ENCODE measurements at regions not wholly inside any gene's neighbourhood (a gene's known extent, or its start where the extent isn't known, plus 50 kb on each side); places are given as distances from the start of the nearest gene placed in this dataset.

DNA sequence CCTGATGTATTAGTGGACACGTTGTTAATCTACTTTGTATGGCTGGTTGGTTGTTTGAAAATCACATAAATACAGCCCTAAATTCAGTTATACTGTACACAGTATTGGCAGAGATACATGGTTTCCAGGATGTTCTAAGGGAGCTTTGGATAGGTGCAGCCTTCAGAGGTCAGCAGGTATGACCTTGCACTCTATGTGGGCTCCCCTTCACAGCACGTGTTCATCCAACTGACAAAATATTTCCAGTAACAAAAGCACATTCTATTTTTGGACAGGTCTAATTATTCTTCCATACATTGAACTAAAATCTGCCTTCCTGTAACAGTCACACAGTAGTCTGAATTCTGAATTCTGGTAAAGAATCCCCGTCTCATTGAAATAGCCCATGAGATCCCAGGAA is 92.8 kb upstream of the RAPGEF2 start:
- ATAC-seq (no peak), DNase-seq (no peak)
- no peak overlapping the region for H3K4me3 ChIP-seq
- intact Hi-C loops (cut with DNase I): no loop called here
- H3K36me3 ChIP-seq (replicated peaks in 1 of 2; ENCODE audit: insufficient read depth in 1 of 2, low read depth in 2 of 2): no peaks in the 10 kb centered on the region
- no peaks in the 10 kb centered on the region for H3K9me3 ChIP-seq
- H3K27ac ChIP-seq: peak overlapping the region in 3 of 4 donors; percentile 1 to 73 (median 41)
- peaks cover 9% of the 10 kb centered on the region for H3K4me1 ChIP-seq
- TF ChIP-seq, protein P1, sequence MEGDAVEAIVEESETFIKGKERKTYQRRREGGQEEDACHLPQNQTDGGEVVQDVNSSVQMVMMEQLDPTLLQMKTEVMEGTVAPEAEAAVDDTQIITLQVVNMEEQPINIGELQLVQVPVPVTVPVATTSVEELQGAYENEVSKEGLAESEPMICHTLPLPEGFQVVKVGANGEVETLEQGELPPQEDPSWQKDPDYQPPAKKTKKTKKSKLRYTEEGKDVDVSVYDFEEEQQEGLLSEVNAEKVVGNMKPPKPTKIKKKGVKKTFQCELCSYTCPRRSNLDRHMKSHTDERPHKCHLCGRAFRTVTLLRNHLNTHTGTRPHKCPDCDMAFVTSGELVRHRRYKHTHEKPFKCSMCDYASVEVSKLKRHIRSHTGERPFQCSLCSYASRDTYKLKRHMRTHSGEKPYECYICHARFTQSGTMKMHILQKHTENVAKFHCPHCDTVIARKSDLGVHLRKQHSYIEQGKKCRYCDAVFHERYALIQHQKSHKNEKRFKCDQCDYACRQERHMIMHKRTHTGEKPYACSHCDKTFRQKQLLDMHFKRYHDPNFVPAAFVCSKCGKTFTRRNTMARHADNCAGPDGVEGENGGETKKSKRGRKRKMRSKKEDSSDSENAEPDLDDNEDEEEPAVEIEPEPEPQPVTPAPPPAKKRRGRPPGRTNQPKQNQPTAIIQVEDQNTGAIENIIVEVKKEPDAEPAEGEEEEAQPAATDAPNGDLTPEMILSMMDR (IDR thresholded peaks at IDR 0.05): no peak
- no peak for TF ChIP-seq POLR2A (IDR thresholded peaks at IDR 0.05)
- no peaks in the 10 kb centered on the region for H3K27me3 ChIP-seq
- WGBS, 2 donors: 31 to 36% methylated on average over 3 of the region's 3 CpGs

DNA sequence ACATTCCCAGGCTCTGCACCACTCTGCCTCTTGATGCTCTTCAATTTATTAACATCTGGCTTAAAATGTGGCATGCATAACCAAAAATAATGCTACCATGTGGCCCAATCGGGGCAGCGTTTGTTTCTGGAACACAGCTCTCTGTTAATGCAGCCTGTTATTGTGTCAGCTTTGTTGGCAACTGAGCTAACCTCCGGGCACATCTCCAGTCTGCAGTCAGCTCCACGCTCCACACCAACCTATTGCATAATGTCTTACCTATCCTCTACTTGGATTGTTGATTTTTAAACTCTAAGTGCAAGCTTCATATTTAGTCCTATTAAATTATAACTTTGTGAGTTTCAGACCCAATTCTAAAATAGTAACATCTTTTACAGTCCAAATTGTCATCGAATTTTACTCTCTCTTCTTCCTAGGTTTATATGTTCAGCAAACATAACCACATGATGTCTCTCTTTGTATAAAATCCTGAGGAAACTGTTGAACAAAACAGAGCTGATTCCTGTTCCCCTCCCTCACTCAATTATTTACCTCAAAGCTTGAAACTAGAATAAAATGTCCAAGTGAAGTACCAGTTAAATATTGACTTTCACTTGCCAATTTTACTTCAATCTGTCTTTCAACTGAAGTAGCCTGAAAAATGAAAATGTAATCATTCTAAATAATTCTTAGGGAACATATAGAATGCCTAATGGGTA is 92.2 kb upstream of the RAPGEF2 start:
- no peaks in the 10 kb centered on the region for H3K27me3 ChIP-seq
- WGBS, 2 donors: 7 to 14% methylated on average over 5 of the region's 5 CpGs
- no peaks in the 10 kb centered on the region for H3K9me3 ChIP-seq
- H3K36me3 ChIP-seq (replicated peaks in 1 of 2; ENCODE audit: insufficient read depth in 1 of 2, low read depth in 2 of 2): no peaks in the 10 kb centered on the region
- intact Hi-C loops (cut with DNase I): no loop called here
- DNase-seq (peak; percentile 75 to 88 (median 84)), ATAC-seq (peak; percentile 99)
- H3K27ac ChIP-seq: peak overlapping the region in 3 of 4 donors; percentile 27 to 73 (median 41)
- TF ChIP-seq, protein P1 (IDR thresholded peaks at IDR 0.05): no peak
- TF ChIP-seq POLR2A (IDR thresholded peaks at IDR 0.05): no peak
- H3K4me1 ChIP-seq: peaks cover 9% of the 10 kb centered on the region
- no peak overlapping the region for H3K4me3 ChIP-seq

DNA sequence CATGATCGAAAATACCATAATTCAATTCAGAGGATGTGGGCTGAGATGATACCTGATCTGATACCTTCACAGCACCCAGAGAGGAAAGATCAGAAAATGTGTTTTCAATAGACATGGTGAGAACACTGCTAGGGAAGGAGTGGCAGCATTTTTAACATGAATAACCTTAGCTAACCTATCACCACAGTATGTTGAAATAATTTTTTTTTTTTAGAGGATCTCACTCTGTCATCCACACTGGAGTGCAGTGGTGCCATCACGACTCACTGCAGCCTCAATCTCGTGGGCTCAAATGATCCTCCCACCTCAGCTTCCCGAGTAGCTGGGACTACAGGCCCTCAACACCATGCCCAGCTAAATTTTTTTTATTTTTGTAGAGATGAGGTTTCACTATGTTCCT is 90.5 kb upstream of the RAPGEF2 start:
- H3K36me3 ChIP-seq (replicated peaks in 1 of 2; ENCODE audit: insufficient read depth in 1 of 2, low read depth in 2 of 2): no peaks in the 10 kb centered on the region
- intact Hi-C loops (cut with DNase I): no loop called here
- 79 to 83% methylated on average over 4 of the region's 4 CpGs for WGBS, 2 donors
- no peaks in the 10 kb centered on the region for H3K27me3 ChIP-seq
- no peak overlapping the region for H3K27ac ChIP-seq
- ATAC-seq (no peak), DNase-seq (no peak)
- H3K4me1 ChIP-seq: peaks cover 9% of the 10 kb centered on the region
- TF ChIP-seq, protein P1 (IDR thresholded peaks at IDR 0.05): no peak
- no peak for TF ChIP-seq POLR2A (IDR thresholded peaks at IDR 0.05)
- H3K9me3 ChIP-seq: no peaks in the 10 kb centered on the region
- H3K4me3 ChIP-seq: no peak overlapping the region

DNA sequence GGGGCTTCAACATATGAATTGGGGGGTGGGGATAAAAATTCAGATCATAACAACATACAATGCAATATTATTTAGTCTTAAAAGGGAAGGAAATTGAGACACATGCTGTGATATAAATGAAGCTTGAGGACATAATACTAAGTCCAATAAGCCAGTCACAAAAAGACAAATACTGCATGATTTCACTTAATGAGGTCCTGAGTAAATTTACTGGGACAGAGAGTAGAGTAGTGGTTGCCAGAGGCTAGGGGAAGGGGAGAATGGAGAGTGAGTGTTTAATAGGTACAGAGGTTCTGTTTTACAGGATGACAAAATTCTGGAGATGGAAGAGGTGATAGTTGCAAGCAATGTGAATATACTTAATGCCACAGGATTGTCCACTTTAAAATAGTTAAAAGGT is 89.2 kb upstream of the RAPGEF2 start:
- Histone ChIP-seq H3K4me1 (peaks cover 9% of the 10 kb centered on the region), H3K36me3 (replicated peaks in 1 of 2; ENCODE audit: insufficient read depth in 1 of 2, low read depth in 2 of 2) (no peaks in the 10 kb centered on the region), H3K4me3 (no peak overlapping the region), H3K27me3 (no peaks in the 10 kb centered on the region), H3K27ac (no peak overlapping the region), H3K9me3 (no peaks in the 10 kb centered on the region)
- ATAC-seq (no peak), DNase-seq (no peak)
- intact Hi-C loops (cut with DNase I): no loop called here
- TF ChIP-seq, protein P1 (IDR thresholded peaks at IDR 0.05): no peak
- TF ChIP-seq POLR2A (IDR thresholded peaks at IDR 0.05): no peak

DNA sequence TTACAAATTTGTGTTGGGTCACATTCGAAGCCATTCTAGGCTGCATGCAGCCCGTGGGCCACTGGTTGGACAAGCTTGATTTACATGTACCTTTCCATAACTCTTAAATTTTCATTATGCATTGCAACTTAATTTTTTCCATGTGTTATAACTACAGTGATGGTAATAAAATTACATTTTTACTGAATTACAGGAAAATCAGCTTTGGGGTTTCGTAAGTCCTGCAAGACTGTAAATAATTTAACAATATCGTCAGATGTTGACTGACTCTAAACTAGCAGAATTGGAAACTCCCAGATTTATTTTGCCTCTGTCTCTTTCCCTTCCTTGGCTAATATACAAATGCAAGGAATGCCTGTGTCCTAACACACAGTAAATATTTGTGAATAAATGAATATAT is 88.0 kb upstream of the RAPGEF2 start:
- 63 to 75% methylated on average over 4 of the region's 4 CpGs for WGBS, 2 donors
- Histone ChIP-seq H3K4me1 (peaks cover 7% of the 10 kb centered on the region), H3K36me3 (replicated peaks in 1 of 2; ENCODE audit: insufficient read depth in 1 of 2, low read depth in 2 of 2) (no peaks in the 10 kb centered on the region), H3K27ac (no peak overlapping the region), H3K27me3 (no peaks in the 10 kb centered on the region), H3K4me3 (no peak overlapping the region), H3K9me3 (no peaks in the 10 kb centered on the region)
- no peak for DNase-seq
- TF ChIP-seq, protein P1 (IDR thresholded peaks at IDR 0.05): no peak
- no peak for TF ChIP-seq POLR2A (IDR thresholded peaks at IDR 0.05)
- intact Hi-C loops (cut with DNase I): no loop called here
- no peak for ATAC-seq

Measured in body of pancreas (tissue), 4 donors.